Neural progenitor cell (in vitro differentiated cells): ENCODE measurements at regions not wholly inside any gene's neighbourhood (a gene's known extent, or its start where the extent isn't known, plus 50 kb on each side); places are given as distances from the start of the nearest gene placed in this dataset.
A peak's percentile ranks its signal among the peaks of the same experiment; 100 is the strongest.

Experiments used
- DNase-seq: peaks from one replicate; pipeline ENCODE4 v3.0.0-alpha.2; 2016; ENCODE audit warnings: low spot score
- H2AFZ ChIP-seq: fragments of 200-600 bp; sonication (generic); replicated peaks from 2 replicates; pipeline ENCODE4 v1.6.1; 2016; ENCODE audit warnings: antibody characterized with exemption
- H3F3A ChIP-seq: fragments of 200-600 bp; sonication (generic); 2 replicates; pipeline ENCODE4 v1.6.1; 2016; ENCODE audit warnings: antibody characterized with exemption, low read depth
- H3K27ac ChIP-seq: fragments of 200-600 bp; sonication (generic); 2 replicates; pipeline ENCODE4 v1.5.1; 2016; ENCODE audit warnings: mild to moderate bottlenecking
- H3K27me3 ChIP-seq: fragments of 200-600 bp; sonication (generic); 2 replicates; pipeline ENCODE4 v1.6.1; 2016; ENCODE audit warnings: mild to moderate bottlenecking, moderate library complexity
- H3K36me3 ChIP-seq: fragments of 200-600 bp; sonication (generic); 2 replicates; pipeline ENCODE4 v1.5.1; 2016
- H3K4me1 ChIP-seq: fragments of 200-600 bp; sonication (generic); 2 replicates; pipeline ENCODE4 v1.6.1; 2016; ENCODE audit warnings: mixed run types
- H3K4me2 ChIP-seq: fragments of 200-600 bp; sonication (generic); 2 replicates; pipeline ENCODE4 v1.6.1; 2016
- H3K4me3 ChIP-seq: fragments of 200-600 bp; sonication (generic); 2 replicates; pipeline ENCODE4 v1.5.1; 2016
- H3K79me2 ChIP-seq: fragments of 200-600 bp; sonication (generic); 2 replicates; pipeline ENCODE4 v1.6.1; 2016; ENCODE audit warnings: low read depth
- H3K9ac ChIP-seq: fragments of 200-600 bp; sonication (generic); 2 replicates; pipeline ENCODE4 v1.6.1; 2016
- H3K9me3 ChIP-seq: fragments of 200-600 bp; sonication (generic); 2 replicates; pipeline ENCODE4 v1.5.1; 2016; ENCODE audit warnings: low read depth
- H4K20me1 ChIP-seq: fragments of 200-600 bp; sonication (generic); 2 replicates; pipeline ENCODE4 v1.6.1; 2016; ENCODE audit warnings: low read depth
- H3K27ac Mint-ChIP-seq: 3 replicates; pipeline ENCODE4 v1.8.0; 2021; ENCODE audit warnings: mixed read lengths
- H3K27me3 Mint-ChIP-seq: 2 replicates; pipeline ENCODE4 v1.8.0; 2022; ENCODE audit warnings: low read depth, mild to moderate bottlenecking, inconsistent platforms, moderate library complexity, mixed read lengths; ENCODE audit not compliant: insufficient read depth
- H3K36me3 Mint-ChIP-seq: 3 replicates; pipeline ENCODE4 v1.8.0; 2021; ENCODE audit warnings: mixed read lengths
- H3K4me1 Mint-ChIP-seq: 3 replicates; pipeline ENCODE4 v1.8.0; 2021; ENCODE audit warnings: mixed read lengths
- H3K4me3 Mint-ChIP-seq: 3 replicates; pipeline ENCODE4 v1.8.0; 2021; ENCODE audit warnings: mild to moderate bottlenecking, moderate library complexity, mixed read lengths
- H3K9me3 Mint-ChIP-seq: 3 replicates; pipeline ENCODE4 v1.8.0; 2020; ENCODE audit warnings: mixed read lengths
- CTCF ChIP-seq: fragments of 200-600 bp; sonication (generic); IDR thresholded peaks from 2 replicates; pipeline ENCODE4 v1.5.1; 2017; ENCODE audit warnings: antibody characterized with exemption, mild to moderate bottlenecking
- EZH2 ChIP-seq: fragments of 200-600 bp; sonication (generic); IDR thresholded peaks from 2 replicates; pipeline ENCODE4 v1.6.1; 2017; ENCODE audit warnings: antibody characterized with exemption, mild to moderate bottlenecking, moderate library complexity
- EZH2phosphoT487 ChIP-seq: fragments of 200-600 bp; sonication (generic); IDR thresholded peaks from 2 replicates; pipeline ENCODE4 v1.6.1; 2017; ENCODE audit warnings: antibody characterized with exemption

GRCh38 chr16:66315210-66315825 is 51.2 kb upstream of the CDH5 start:
- Histone ChIP-seq H3F3A (no peaks in the 10 kb centered on the region), H3K4me2 (no peak overlapping the region), H4K20me1 (no peaks in the 10 kb centered on the region), H3K27me3 (no peaks in the 10 kb centered on the region), H3K27ac (no peak overlapping the region), H3K9me3 (no peaks in the 10 kb centered on the region), H3K36me3 (no peaks in the 10 kb centered on the region), H3K4me3 (no peak overlapping the region), H3K4me1 (no peaks in the 10 kb centered on the region), H2AFZ (no peak overlapping the region), H3K9ac (no peak overlapping the region), H3K79me2 (no peaks in the 10 kb centered on the region)
- peaks cover 18% of the 10 kb centered on the region for H3K4me1 Mint-ChIP-seq
- no peaks in the 10 kb centered on the region for H3K36me3 Mint-ChIP-seq
- H3K9me3 Mint-ChIP-seq: no peaks in the 10 kb centered on the region
- peak overlapping the region; percentile 50 for H3K27ac Mint-ChIP-seq
- no peak for TF ChIP-seq EZH2
- TF ChIP-seq CTCF: peak; percentile 98
- no peak for TF ChIP-seq EZH2phosphoT487
- peaks cover 9% of the 10 kb centered on the region for H3K27me3 Mint-ChIP-seq
- DNase-seq: peak; percentile 89
- no peak overlapping the region for H3K4me3 Mint-ChIP-seq

- no peak overlapping the region for H3K27ac ChIP-seq
- H3K27ac Mint-ChIP-seq: no peak overlapping the region
- H3K36me3 Mint-ChIP-seq: no peaks in the 10 kb centered on the region
- TF ChIP-seq EZH2 (no peak), CTCF (no peak), EZH2phosphoT487 (no peak)
- no peak overlapping the region for H3K4me2 ChIP-seq
- H3K9ac ChIP-seq: no peak overlapping the region
- no peaks in the 10 kb centered on the region for H3K4me1 ChIP-seq
- no peaks in the 10 kb centered on the region for H4K20me1 ChIP-seq
- H3K9me3 ChIP-seq: no peaks in the 10 kb centered on the region
- H3K27me3 Mint-ChIP-seq: peaks cover 4% of the 10 kb centered on the region
- no peaks in the 10 kb centered on the region for H3F3A ChIP-seq
- H2AFZ ChIP-seq: no peak overlapping the region
- no peaks in the 10 kb centered on the region for H3K36me3 ChIP-seq
- H3K79me2 ChIP-seq: no peaks in the 10 kb centered on the region
- no peak for DNase-seq
- no peak overlapping the region for H3K4me3 Mint-ChIP-seq
- no peak overlapping the region for H3K4me3 ChIP-seq
- no peaks in the 10 kb centered on the region for H3K27me3 ChIP-seq
- H3K4me1 Mint-ChIP-seq: peaks cover 21% of the 10 kb centered on the region
- H3K9me3 Mint-ChIP-seq: no peaks in the 10 kb centered on the region
Measured at GRCh38 chr16:66311306-66311705, 55.2 kb upstream of the CDH5 start.

- Histone ChIP-seq H3K4me2 (no peak overlapping the region), H3K27me3 (no peaks in the 10 kb centered on the region), H3K9me3 (no peaks in the 10 kb centered on the region), H3F3A (no peaks in the 10 kb centered on the region), H3K4me3 (no peak overlapping the region), H3K27ac (no peak overlapping the region), H3K79me2 (no peaks in the 10 kb centered on the region), H4K20me1 (no peaks in the 10 kb centered on the region), H3K4me1 (no peaks in the 10 kb centered on the region), H3K9ac (no peak overlapping the region), H3K36me3 (no peaks in the 10 kb centered on the region), H2AFZ (no peak overlapping the region)
- Mint-ChIP-seq H3K27me3 (peaks cover 4% of the 10 kb centered on the region), H3K4me1 (peaks cover 14% of the 10 kb centered on the region), H3K4me3 (no peak overlapping the region), H3K27ac (peak overlapping the region; percentile 3), H3K36me3 (no peaks in the 10 kb centered on the region), H3K9me3 (no peaks in the 10 kb centered on the region)
- TF ChIP-seq CTCF (no peak), EZH2phosphoT487 (no peak), EZH2 (no peak)
- no peak for DNase-seq
Measured at GRCh38 chr16:66309215-66309807, 57.2 kb upstream of the CDH5 start.
